Spleen (tissue), 7 donors: ENCODE measurements at regions not wholly inside any gene's neighbourhood (a gene's known extent, or its start where the extent isn't known, plus 50 kb on each side); places are given as distances from the start of the nearest gene placed in this dataset.

ENCODE experiments used
- CTCF ChIP-seq, 11 experiments: fragments of 200-600 bp in 7 of 11; fragments of 450-650 bp in 4 of 11; sonication (generic) in 4 of 11; IDR thresholded peaks in 8 of 11; conservative IDR thresholded peaks in 3 of 11; 1 replicate in 7 of 11; 2 replicates in 4 of 11; pipeline versions ENCODE4 v1.4.0 to v1.8.0; 2016 to 2021; ENCODE audit warnings: antibody characterized with exemption in 11 of 11, inconsistent platforms in 4 of 11, mild to moderate bottlenecking in 1 of 11
- POLR2A ChIP-seq, 3 donors: fragments of 450-650 bp; IDR thresholded peaks; one replicate each; pipeline ENCODE4 v1.5.1; 2017; ENCODE audit warnings: antibody characterized with exemption in 3 of 3, mild to moderate bottlenecking in 1 of 3
- POLR2AphosphoS5 ChIP-seq, 3 donors: sonication (generic); formaldehyde crosslinking; IDR thresholded peaks; one replicate each; pipeline ENCODE4 v1.5.1; 2017; ENCODE audit warnings: antibody characterized with exemption in 3 of 3
- donor health status: DM: no; HTN: no; CAD: no; lungs with moderate emphysema.
- donor health status: DM: no; HTN: no; CAD: no.
- donor health status: DM: no; HTN: no; CAD: no.

GRCh38 chr15:34494084-34494399, 56.4 kb upstream of the GOLGA8A start:
- TF ChIP-seq CTCF (IDR thresholded peaks at IDR 0.05 in 8 of 11, conservative IDR thresholded peaks at IDR 0.05 in 3 of 11) (no peak), POLR2AphosphoS5 (IDR thresholded peaks at IDR 0.05) (no peak), POLR2A (IDR thresholded peaks at IDR 0.05) (no peak)
